IPS-18a (cell line): ENCODE measurements at regions not wholly inside any gene's neighbourhood (a gene's known extent, or its start where the extent isn't known, plus 50 kb on each side); places are given as distances from the start of the nearest gene placed in this dataset.

Experiments
- H3K27ac ChIP-seq: one replicate; pipeline ENCODE4 v1.5.1; 2013; ENCODE audit warnings: low read length
- H3K27me3 ChIP-seq: one replicate; pipeline ENCODE4 v1.6.1; 2013; ENCODE audit warnings: mild to moderate bottlenecking, low read length; ENCODE audit not compliant: control insufficient read depth, insufficient read depth
- H3K36me3 ChIP-seq: one replicate; pipeline ENCODE4 v1.6.1; 2013; ENCODE audit warnings: low read depth, low read length; ENCODE audit not compliant: control insufficient read depth
- H3K4me1 ChIP-seq: one replicate; pipeline ENCODE4 v1.6.1; 2013; ENCODE audit warnings: low read depth, low read length; ENCODE audit not compliant: control insufficient read depth
- H3K4me3 ChIP-seq: one replicate; pipeline ENCODE4 v1.5.1; 2013; ENCODE audit warnings: low read length
- H3K9ac ChIP-seq: one replicate; pipeline ENCODE4 v1.6.1; 2013; ENCODE audit warnings: mild to moderate bottlenecking, low read length, moderate library complexity
- H3K9me3 ChIP-seq: one replicate; pipeline ENCODE4 v1.6.1; 2013; ENCODE audit warnings: low read depth, low read length; ENCODE audit not compliant: control insufficient read depth

- no peak overlapping the region for H3K9ac ChIP-seq
- H3K4me3 ChIP-seq = no peak overlapping the region
- no peaks in the 10 kb centered on the region for H3K27me3 ChIP-seq
- no peaks in the 10 kb centered on the region for H3K9me3 ChIP-seq
- H3K36me3 ChIP-seq = no peaks in the 10 kb centered on the region
- H3K4me1 ChIP-seq = no peaks in the 10 kb centered on the region
- no peak overlapping the region for H3K27ac ChIP-seq
These were observed 291.7 kb upstream of the SEMA3D start for GRCh38 chr7:85478530-85478929.

DNA sequence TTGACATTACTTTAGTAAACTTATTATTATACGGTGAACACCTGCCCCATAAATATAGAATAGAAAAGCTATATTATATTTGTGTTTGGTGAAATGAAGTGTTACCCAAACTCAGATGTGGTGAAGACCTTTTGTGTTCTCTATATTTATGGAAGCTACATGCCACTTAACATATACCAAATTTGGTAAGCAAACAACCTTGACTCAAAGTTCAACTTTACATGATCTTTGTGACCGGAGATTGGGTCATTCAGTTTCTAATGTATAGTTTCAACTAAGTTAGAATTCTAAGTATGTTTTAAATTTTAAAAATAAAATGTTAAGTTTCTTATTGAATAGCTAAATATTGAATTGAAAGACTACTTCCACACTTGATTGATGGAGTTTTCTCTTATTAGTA is 288.6 kb upstream of the SEMA3D start:
- H3K4me1 ChIP-seq = no peaks in the 10 kb centered on the region
- no peak overlapping the region for H3K27ac ChIP-seq
- no peaks in the 10 kb centered on the region for H3K36me3 ChIP-seq

GRCh38 chr7:85475071-85475470 is 288.2 kb upstream of the SEMA3D start:
- no peak overlapping the region for H3K27ac ChIP-seq
- no peak overlapping the region for H3K9ac ChIP-seq
- H3K4me1 ChIP-seq = no peaks in the 10 kb centered on the region
- H3K27me3 ChIP-seq = no peaks in the 10 kb centered on the region
- H3K36me3 ChIP-seq = no peaks in the 10 kb centered on the region
- no peaks in the 10 kb centered on the region for H3K9me3 ChIP-seq
- H3K4me3 ChIP-seq = no peak overlapping the region

More for the DNA sequence above, 288.6 kb upstream of the SEMA3D start:
- Histone ChIP-seq H3K27me3 (no peaks in the 10 kb centered on the region), H3K4me3 (no peak overlapping the region), H3K9ac (no peak overlapping the region), H3K9me3 (no peaks in the 10 kb centered on the region)

- no peak overlapping the region for H3K27ac ChIP-seq
- no peaks in the 10 kb centered on the region for H3K36me3 ChIP-seq
- H3K4me1 ChIP-seq = no peaks in the 10 kb centered on the region
- H3K9ac ChIP-seq = no peak overlapping the region
- H3K4me3 ChIP-seq = no peak overlapping the region
- no peaks in the 10 kb centered on the region for H3K9me3 ChIP-seq
- no peaks in the 10 kb centered on the region for H3K27me3 ChIP-seq
These were observed 287.4 kb upstream of the SEMA3D start for GRCh38 chr7:85474234-85474633.

- no peaks in the 10 kb centered on the region for H3K36me3 ChIP-seq
- H3K9ac ChIP-seq = no peak overlapping the region
- no peak overlapping the region for H3K4me3 ChIP-seq
- H3K4me1 ChIP-seq = no peaks in the 10 kb centered on the region
- no peaks in the 10 kb centered on the region for H3K27me3 ChIP-seq
- H3K9me3 ChIP-seq = no peaks in the 10 kb centered on the region
- no peak overlapping the region for H3K27ac ChIP-seq
These were observed 284.9 kb upstream of the SEMA3D start for GRCh38 chr7:85471740-85472139.

- H3K36me3 ChIP-seq = no peaks in the 10 kb centered on the region
- no peaks in the 10 kb centered on the region for H3K9me3 ChIP-seq
- H3K27me3 ChIP-seq = no peaks in the 10 kb centered on the region
- H3K4me1 ChIP-seq = no peaks in the 10 kb centered on the region
- no peak overlapping the region for H3K9ac ChIP-seq
- no peak overlapping the region for H3K4me3 ChIP-seq
- no peak overlapping the region for H3K27ac ChIP-seq
These were observed 284.5 kb upstream of the SEMA3D start for GRCh38 chr7:85471307-85471706.

- Histone ChIP-seq H3K4me1 (no peaks in the 10 kb centered on the region), H3K27ac (no peak overlapping the region), H3K9ac (no peak overlapping the region), H3K4me3 (no peak overlapping the region), H3K36me3 (no peaks in the 10 kb centered on the region), H3K9me3 (no peaks in the 10 kb centered on the region), H3K27me3 (no peaks in the 10 kb centered on the region)
These were observed 282.7 kb upstream of the SEMA3D start for GRCh38 chr7:85469446-85470010.

DNA sequence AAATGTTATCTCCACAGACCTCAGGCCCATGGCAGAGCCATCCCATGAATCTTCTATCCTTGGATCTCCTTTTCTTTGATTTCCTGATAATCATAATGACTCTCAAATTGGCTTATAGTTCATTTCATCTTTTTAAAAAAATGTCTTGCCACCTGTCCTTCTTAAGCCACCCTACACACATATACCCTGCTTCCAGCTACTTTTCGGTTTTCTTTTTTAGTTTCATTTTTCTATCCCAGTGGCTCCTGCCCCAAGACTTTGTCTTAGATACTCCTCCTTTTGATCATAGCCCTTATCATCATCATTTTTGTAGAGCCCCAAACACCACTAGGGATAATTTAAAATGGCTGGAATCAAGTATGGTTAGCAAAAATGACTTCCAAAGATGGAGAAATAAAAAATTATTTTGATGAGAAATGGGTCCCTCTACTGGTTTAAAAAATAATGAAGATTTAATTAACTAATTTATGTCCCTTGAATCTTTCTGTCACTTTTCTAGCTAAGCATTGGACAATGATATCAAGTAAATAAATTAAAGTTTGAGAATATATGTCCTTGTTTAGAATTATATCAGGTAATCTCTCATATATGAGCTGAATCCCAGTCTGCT is 277.3 kb upstream of the SEMA3D start:
- Histone ChIP-seq H3K4me1 (no peaks in the 10 kb centered on the region), H3K27ac (no peak overlapping the region), H3K36me3 (no peaks in the 10 kb centered on the region), H3K27me3 (no peaks in the 10 kb centered on the region), H3K4me3 (no peak overlapping the region), H3K9ac (no peak overlapping the region), H3K9me3 (no peaks in the 10 kb centered on the region)

DNA sequence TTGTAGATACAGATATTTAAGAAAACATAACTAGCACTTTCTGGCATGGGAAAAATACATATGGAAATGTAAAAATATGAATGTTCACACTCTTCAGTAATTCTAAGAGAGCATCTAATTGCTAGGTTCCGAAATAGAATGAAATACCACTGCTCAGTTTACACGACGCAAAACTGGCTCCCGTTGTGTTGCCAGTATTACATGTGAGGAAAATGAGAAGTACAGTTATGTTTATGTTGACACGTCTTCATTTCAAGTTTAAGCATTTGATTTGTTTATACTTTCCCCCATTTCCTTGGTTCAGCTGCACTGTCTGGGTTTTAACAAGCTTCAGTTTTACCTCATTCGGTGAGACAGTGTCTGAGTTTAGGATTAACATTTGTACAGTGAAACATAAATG is 275.8 kb upstream of the SEMA3D start:
- no peaks in the 10 kb centered on the region for H3K9me3 ChIP-seq
- H3K4me1 ChIP-seq = no peaks in the 10 kb centered on the region
- H3K27ac ChIP-seq = no peak overlapping the region

DNA sequence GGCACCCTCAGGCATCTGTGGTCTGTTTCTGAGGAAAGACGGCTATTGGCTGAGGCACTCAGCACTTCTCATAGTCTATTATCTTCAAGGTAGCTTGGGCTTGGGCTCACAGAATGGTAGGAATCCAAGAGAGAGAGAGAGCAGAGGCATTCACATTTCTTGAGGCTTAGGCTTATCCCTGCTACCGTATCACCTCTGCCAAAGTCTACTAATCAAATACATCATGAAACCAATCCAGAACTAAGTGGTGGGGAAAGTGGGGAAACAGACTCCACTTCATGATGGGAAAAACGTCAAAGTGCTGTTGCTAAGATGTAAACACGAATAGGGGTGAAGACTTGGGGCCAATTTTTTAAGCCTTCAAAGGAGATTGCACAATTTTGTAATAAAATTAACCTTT is 271.1 kb upstream of the SEMA3D start:
- Histone ChIP-seq H3K9ac (no peak overlapping the region), H3K4me3 (no peak overlapping the region), H3K27ac (no peak overlapping the region), H3K27me3 (no peaks in the 10 kb centered on the region), H3K36me3 (no peaks in the 10 kb centered on the region), H3K9me3 (no peaks in the 10 kb centered on the region), H3K4me1 (no peaks in the 10 kb centered on the region)

More for the DNA sequence above, 275.8 kb upstream of the SEMA3D start:
- Histone ChIP-seq H3K9ac (no peak overlapping the region), H3K36me3 (no peaks in the 10 kb centered on the region), H3K4me3 (no peak overlapping the region), H3K27me3 (no peaks in the 10 kb centered on the region)

- Histone ChIP-seq H3K4me1 (no peaks in the 10 kb centered on the region), H3K9me3 (no peaks in the 10 kb centered on the region), H3K9ac (no peak overlapping the region), H3K27me3 (no peaks in the 10 kb centered on the region), H3K36me3 (no peaks in the 10 kb centered on the region), H3K4me3 (no peak overlapping the region), H3K27ac (no peak overlapping the region)
These were observed 269.4 kb upstream of the SEMA3D start for GRCh38 chr7:85456254-85456653.

DNA sequence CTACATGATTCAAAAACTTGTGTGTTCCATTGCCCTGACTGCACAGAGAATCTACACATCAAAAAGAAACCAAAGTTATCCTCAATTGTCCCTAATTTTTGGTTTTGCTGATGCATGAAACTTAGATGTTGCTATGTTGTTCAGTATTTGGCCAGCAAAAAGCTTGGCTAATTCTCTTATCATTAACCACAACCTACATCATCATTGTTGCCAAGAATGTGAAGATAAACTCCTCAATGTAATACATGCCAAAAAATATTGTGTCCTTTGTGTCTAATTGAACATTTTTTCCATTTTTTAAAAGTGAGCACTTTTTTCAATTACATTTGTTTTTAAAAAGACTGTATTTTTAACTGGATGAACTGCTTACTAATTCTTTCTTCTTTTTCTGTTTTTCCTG is 268.0 kb upstream of the SEMA3D start:
- Histone ChIP-seq H3K4me1 (no peaks in the 10 kb centered on the region), H3K9ac (no peak overlapping the region), H3K27me3 (no peaks in the 10 kb centered on the region), H3K4me3 (no peak overlapping the region), H3K27ac (no peak overlapping the region), H3K9me3 (no peaks in the 10 kb centered on the region), H3K36me3 (no peaks in the 10 kb centered on the region)
